HG02571 (cell line): ENCODE measurements at regions not wholly inside any gene's neighbourhood (a gene's known extent, or its start where the extent isn't known, plus 50 kb on each side); places are given as distances from the start of the nearest gene placed in this dataset.
A peak's percentile ranks its signal among the peaks of the same experiment; 100 is the strongest.

Experiments
- ATAC-seq: cut with Tn5 transposase; IDR thresholded peaks from one replicate; pipeline ENCODE4 v1.9.1; 2021; ENCODE audit warnings: mild to moderate bottlenecking, moderate library complexity; ENCODE audit not compliant: unreplicated experiment

DNA sequence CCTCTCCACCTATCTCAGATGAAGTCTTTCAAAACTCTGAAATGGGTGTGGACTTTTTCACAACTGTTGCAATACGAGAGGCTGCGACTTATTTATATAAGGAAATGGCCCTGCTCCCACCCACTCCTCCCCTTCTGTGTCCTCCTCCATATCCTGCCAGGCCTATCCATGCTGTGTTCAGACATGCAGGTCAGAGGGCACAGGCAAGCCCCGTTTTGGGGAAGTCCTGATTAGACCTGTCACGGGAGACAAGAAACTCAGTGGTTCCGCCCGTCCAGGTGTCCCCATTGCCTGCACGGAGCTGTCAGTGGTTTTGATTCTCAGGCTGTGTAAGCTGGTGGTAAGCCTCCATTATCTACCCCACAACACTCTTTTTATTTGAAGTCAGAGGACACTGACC is 99.6 kb upstream of the MGAT5 start:
- peak; percentile 77 for ATAC-seq

DNA sequence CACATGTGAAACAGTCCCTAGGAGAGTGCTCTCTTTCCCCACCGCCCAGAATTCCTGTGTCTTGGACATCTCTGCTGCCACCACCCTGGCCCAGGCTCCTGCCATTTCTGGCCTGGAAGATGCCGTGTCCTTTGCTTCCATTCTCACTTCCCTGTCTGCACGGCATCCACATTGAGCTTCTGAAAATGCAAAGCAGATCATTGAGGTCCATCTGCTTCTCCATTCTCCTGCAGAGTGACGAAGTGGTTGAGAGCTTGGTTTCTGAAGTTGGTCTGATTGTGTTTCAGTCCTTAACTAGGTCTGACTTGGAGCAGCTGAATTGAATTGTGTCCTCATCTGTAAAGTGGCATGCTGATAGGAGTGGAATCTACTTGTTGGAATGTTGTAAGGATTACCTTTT is 98.7 kb upstream of the MGAT5 start:
- peak; percentile 73 for ATAC-seq

DNA sequence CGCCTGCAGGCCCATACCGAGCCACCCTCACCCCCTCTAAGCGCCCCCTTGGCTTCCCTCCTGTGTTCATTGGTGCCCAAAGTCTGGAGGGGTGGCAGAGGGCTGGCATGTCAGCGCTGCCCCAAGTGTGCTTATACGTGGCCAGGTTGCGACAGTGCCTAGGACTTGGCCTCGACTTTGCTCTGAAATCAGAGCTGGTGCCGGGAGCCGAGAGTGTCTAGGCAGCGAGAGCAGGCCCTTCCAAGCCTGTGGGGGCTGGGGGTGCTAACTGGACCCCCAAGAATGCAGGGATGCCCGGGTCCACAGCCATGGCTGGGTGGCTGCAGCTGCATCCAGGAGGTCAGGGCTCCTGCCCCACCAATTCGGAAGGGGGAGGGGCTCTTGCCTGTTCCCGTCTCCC is 95.6 kb upstream of the MGAT5 start:
- ATAC-seq, result no peak

DNA sequence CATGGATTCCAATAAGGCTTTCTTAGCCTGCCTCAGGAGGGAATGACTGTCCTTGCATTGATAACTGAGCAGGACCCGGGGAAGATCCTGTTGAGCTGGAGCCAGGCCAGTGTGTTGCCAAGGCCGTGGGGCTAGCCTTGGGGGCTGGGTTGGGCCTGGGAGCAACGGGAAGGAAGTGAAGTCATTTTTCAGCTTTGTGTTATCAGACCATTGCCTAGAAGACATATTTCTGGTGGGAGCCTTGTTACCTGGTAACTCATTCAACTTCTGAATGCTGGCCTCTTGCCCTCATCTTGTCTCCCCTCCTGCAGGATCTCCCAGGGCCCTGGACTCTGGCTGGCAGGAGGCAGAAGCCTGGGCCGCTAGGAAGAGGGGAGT is 92.7 kb upstream of the MGAT5 start:
- no peak for ATAC-seq

DNA sequence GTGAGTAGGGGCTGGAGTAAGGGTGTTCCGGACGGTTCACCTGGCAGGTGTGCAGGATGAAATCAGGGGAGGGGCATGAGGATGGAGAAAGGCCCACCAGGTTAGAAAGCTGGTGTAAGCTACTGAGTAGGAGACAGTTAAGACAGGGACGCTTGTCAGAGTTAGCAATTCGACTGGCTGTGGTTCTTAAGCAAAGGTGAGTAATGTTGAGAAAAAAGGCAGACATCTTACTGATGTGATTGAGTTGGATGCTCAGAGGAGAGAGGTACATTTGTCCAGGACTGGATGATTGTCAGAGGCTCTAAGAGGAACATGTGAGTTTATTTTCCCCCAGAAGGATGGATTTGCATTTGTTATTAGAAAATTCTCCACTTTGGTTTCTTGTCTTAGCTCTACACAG is 90.5 kb upstream of the MGAT5 start:
- no peak for ATAC-seq

DNA sequence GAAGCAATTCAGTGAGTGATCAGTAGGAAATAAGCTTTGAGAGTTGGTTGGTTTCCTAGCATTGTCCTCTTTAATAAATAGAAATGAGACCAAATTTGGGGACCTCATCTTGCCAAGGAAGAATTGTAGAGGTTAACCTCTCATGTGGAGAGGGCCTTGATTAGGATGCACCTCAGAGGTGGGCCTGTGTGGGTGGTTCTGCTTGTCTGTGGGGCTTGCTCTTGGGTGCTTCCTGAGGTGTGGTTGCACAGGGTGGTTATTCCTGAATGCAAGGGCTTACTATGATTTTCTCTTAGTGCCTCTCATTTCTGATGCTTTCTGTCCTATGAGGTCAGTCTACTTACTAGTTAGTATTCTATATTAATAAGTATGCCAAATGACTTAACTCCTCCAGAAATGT is 89.6 kb upstream of the MGAT5 start:
- ATAC-seq, result no peak

DNA sequence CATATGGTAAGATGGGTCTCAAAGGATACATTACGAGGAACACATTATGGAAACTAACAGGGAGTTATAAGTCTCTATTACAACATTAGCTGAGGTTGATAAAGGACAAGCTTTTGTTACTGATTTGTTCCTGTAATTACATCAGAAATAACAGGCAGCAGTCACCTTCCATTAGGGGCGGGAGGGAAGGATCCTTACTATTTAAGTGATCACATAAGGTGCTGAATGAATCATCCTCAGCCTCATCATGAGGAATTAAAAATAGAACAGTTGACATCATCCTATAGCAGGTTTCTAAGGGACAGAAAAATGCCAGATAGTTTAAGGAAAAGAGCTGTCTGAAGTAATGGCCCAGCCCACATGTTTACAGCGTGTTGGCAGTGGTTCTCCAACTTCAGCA is 86.9 kb upstream of the MGAT5 start:
- no peak for ATAC-seq

DNA sequence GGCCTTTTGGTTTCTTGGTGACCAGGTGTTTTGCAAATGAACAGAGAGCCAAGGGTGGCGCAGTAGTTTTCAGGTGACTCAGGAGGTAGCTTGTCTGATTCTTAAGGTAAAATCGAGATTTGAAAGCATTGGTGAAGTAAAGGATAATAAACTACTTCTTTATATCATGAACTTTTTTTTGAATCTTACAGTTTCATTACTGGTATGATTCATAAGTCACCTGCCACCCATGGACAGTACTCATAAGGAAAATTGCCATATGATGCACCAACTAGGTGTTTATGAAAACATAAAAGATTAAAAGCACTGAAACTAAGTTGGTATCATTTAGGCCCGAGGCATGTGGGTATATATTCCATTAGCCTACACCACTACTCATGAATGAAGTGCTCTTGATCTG is 84.1 kb upstream of the MGAT5 start:
- ATAC-seq, result no peak

DNA sequence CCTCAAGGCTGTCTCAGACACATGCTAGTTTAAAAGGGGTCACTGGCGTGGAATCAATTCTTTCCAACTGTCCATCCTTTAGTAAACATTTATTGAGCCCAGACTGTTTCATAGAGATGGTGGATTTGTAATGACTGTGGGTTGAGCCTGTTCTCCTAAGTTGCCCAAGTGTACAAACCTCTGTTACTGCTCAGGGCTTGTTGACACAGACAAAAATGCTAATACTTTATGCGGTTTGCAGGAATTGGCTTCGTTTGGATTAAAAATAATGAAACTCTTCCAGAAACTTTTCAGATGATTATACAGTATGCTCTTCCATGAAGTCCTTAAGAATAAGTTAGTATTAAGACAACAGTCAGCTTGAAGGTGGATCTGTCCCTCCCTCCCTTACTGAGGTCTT is 83.6 kb upstream of the MGAT5 start:
- no peak for ATAC-seq

DNA sequence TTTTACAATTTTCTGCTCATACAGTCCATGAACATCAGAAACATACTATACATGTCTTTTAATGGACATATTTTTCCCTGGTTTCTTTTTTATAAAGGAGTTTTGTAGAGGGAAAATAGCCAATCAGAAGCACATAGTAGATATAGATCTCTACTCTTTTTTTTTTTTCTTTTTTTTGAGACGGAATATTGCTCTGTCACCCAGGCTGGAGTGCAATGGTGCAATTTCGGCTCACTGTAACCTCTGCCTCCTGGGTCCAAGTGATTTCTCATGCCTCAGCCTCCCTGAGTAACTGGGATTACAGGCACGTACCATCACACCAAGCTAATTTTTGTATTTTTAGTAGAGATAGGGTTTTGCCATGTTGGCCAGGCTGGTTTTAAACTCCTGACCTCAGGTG is 83.2 kb upstream of the MGAT5 start:
- no peak for ATAC-seq

DNA sequence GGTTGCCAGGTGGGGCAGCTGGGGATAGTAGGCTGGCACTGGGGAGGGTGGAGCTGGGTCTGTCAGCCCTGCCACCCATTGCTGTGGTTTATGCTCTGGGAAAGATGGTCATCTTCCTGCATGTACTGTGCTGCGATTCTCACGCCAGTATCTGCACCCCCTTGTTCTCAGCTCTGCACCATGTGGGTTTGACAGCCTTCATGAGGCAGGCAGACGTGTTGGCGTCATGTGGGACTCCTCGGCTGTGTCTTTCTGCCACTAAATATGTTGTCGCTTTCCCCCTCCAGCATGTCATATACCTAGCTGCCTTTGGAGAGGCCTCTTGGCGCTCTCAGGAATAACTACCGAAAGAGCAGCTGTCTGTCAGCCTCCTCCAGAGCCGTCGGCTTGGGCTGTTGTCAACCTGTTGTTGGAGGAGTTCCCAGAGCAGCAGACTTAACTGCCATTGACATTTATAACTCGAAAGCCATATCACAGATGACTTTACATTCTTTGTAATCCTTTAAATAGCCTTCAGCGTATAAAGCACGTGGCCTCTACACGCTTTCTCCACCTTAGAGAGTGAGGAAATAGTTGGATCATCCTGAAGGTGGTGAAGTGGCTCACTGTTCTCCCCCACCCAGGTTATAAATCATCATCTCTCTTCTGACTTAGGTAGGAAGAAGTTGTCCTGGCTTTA is 80.4 kb upstream of the MGAT5 start:
- no peak for ATAC-seq

DNA sequence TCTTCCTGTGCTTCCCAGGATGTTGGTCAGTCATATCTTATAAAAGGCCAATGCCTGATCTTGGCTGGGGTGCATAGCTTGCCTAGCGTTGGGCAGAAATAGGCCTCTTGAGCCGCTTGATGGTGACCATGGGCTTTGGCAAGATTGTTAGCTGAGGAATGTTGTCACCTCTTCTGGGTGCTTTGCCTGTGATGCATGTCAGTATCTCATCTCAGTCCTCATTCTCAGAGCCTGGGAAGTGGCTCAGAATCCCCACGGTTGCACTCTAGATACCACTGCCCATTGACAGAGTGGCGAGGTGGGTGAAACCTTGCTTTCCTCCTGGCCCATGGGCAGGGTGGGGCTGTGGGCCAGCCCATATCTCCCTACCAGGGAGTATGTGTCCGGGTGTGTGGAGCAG is 79.2 kb upstream of the MGAT5 start:
- ATAC-seq, result no peak

DNA sequence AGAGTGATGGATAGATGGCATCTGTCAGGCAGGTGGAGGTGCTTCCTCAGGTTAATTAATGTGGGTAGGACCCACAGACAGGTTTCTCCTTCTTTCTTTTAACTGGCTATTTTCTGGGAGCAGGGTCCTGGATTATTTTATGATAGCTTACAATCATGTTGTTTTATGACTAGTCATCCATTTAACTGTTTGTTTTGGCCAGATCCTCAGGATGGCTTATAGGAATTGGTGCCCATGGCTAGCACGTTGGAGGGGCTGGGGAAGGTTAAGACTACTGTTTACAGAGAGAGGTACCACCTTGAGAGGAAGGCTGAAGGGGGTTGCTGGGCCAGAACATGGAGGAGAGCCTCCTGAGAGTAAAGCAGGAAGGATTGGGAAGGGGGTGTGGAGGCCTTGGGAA is 78.0 kb upstream of the MGAT5 start:
- no peak for ATAC-seq

DNA sequence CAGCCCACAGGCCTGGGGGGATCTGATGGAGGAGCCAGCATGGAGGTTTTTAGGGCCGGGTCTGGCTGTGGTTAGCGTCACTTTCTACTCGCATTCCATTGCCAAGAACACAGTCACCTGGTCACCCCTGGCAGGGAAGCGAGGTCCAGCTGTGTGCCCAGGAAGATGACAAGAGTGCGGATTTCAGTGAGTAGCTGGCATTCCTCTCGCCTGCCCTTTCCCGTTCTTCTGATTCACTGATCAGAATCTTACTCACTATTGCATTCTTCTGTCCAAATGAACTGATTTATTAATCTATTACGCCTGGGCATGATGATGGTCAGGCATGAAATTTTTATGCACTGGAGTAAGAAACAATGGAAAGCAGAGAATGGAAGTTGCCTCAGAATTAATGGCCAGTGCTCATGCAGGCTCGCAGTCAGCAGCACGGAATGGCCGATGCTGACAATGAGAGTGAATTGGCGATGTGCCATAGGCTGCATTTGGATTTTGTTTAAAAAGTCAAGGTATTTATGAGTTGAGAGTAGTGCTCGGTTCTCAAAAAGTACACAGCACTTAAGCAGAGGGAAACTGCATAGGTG is 76.4 kb upstream of the MGAT5 start:
- no peak for ATAC-seq

DNA sequence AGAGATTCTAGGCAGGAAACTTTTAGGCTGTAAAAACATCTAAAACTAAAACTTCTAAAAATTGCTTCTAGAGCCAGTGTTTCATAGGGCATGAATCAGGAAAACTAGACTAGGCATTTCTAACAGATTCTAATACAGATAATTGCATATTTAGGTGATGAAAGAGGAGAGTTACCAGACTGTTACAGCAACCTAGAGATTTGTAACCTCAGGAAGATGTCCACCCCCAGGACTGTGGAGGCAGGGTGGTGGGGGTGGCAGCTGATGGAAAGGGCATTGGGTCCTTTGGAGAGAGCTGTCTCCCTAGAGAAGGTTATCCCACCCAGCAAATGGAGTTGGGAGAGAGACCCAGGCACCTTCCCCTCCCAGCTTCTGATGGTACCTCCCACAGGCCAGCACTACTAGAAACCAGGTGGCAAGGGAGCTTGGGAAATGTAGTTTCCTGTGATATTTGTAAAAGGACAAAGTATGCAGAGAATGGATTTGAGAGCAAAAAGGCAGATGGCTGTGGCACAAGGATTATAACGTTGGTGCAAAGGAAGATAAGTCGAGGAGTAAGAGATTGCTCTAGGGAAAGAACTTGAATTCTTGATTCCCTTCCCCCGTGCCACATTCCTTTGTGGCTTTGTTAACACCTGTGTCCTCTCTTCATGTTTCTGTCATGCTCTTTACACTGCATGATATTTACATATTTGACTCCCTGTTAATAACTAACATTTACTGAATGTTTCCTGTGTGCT is 75.6 kb upstream of the MGAT5 start:
- ATAC-seq, result peak; percentile 57

DNA sequence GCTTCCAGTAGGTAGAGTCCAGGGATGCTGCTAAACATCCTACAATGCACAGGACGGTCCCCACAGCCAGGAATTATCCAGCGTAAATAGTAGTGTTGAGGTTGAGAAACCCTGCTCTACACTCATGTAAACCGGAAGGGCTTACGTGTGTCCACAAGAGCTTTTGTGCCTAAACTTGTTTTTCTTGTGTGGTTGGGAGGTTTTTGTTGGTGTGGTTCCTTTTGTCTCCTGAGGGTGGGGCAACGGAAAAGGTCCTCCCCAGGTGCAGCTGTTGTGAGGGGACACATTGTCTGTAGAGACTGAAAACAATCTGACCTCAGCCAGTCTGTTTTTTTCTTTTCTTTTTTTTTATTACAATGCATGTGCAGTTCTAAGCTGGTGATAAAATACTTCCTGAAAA is 72.7 kb upstream of the MGAT5 start:
- no peak for ATAC-seq

DNA sequence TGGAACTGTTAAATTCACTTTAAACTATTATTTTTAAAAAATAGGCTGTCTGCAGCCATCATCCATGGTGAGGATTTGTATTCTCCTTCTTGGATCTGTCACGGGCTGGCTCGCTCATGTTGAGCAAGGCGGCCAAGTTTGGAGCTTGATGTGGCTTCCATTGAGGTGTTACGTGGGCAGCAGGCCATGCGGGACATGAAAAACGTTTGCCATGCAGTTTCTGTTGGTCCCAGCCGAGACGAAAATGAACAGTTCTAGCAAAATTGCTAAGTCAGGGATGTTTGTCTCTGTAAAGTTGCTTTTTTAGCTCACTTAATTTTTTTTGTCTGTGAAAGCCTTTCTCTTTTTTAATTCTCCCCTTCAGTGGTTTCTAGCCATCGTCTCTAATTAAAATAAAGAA is 70.2 kb upstream of the MGAT5 start:
- no peak for ATAC-seq

DNA sequence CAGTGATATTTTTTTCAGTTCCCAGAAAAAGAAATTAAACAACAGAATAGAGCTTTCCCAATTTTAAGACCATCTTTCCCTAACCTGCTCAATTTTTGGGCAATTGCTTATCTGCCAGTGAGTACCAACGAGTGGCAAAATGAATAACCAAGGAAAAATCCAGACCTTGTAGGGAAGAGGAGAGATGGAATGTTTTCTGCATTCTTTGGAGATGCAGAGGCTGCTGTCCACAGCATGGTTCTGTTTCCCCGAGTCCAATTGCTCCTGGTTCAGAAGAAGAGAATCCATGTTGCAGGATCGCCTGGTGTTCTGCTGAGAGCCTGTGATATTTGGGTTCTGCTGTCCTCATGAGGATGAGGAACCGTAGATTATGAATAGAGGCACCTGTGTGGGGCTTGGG is 68.2 kb upstream of the MGAT5 start:
- ATAC-seq, result no peak

DNA sequence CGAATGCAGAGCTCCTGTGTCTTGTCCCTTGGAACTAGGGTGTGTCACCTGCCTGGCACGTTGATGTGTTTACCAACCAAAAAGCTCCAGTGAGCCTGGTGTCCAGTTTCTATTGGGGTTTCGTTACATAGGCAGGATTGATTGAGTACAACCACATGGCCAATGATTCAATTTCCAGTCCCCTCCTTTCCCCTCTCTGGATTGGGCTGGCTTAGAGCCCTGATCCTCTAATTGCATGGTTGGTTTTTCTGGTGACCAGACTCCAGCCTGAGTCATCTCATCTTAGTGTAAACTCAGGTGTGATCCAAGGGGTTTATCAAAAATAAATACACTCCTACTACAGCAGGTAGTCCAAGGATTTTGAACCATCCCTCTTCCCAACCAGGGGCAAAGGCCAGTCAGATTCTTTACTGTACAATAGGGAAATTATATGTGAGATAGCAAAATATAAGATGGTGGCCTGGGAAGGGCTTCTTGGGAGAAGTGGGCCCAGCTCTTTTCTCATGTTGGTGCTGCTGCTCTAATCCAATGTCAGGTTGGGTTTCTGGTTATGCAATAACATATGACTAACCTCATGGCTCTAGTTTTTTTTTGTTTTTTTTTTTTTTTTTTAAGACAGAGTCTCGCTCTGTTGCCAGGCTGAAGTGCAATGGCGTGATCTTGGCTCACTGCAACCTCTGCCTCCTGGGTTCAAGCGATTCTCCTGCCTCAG is 64.7 kb upstream of the MGAT5 start:
- no peak for ATAC-seq

DNA sequence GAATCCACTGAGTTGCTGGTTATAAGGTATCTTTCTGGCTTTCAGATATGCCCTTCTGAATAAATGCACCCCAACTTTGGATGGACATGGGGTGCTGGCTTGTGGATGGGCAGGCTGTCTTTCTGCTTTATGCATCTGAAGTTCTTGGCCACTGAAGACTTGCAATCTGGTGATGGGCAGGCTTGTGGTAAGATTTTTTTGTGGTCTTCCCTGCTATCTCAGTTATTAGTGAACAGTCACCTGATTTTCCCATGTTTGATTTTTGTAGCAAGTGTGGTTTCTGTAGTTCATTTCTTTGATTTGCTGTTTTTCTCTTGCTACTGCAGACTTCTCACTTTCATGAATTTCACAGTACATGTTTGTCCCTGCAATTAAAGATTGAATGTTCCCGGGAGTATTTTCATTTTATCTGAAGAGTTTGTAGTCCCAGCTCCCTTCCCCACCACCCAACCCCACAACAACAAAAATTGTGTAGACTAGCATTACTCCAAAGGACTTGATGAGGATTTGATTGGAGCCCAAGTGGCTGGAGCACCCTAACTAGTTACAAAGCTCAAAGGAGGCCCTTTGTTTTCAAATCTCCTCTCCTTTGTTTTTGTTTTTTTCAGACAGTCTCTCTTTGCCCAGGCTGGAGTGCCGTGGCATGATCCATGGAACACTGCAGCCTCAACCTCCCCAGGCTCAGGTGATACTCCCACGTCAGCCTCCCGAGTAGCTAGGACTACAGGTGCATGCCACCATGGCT is 63.6 kb upstream of the MGAT5 start:
- ATAC-seq, result no peak

DNA sequence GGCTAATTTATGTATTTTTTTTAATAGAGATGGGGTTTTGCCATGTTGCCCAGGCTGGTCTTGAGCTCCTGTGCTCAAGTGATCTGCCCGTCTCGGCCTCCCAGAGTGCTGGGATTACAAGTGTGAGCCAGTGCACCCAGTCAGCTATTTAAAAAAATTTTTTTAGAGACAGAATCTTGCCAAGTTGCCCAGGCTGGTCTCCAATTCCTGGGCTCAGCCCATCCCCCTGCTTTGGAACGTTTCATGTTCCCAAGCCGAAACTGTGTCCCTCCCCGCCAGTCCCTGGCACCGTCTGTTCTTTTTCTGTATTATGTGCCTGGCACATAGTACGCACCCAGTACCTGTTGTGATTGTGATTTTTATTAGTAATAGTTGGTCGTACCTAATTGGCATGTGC is 63.1 kb upstream of the MGAT5 start:
- no peak for ATAC-seq
